ENCODE measurements at regions not wholly inside any gene's neighbourhood (a gene's known extent, or its start where the extent isn't known, plus 50 kb on each side); places are given as distances from the start of the nearest gene placed in this dataset.

DNA sequence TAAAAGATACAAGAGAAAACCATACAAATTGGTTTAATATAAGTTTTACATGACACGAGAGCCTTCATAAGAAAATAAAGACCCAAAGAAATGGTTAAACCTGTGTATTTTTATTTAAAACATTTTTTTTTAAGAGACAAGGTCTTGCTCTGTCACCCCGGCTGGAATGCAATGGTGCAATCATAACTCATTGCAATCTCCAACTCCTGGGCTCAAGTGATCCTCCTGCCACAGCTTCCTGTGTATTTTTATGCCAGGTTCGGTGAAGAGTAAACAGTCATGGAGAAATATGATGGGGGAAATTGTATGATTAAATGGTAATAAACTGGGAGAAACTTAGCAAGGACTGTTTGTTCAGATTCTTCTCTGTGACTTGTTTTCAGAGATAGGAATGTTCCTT lies 441.0 kb downstream of the TUSC7 start:
- Histone ChIP-seq H3K4me2 (no peak overlapping the region), H3K79me2 (ENCODE audit: insufficient read depth, low read depth) (no peaks in the 10 kb centered on the region), H3K4me1 (ENCODE audit: low read depth, poor library complexity, severe bottlenecking) (no peaks in the 10 kb centered on the region), H3K9ac (no peak overlapping the region), H3K36me3 (ENCODE audit: insufficient read depth) (no peaks in the 10 kb centered on the region), H4K20me1 (ENCODE audit: insufficient read depth) (no peaks in the 10 kb centered on the region), H3K27ac (no peak overlapping the region), H2AFZ (ENCODE audit: low read depth) (no peak overlapping the region), H3K27me3 (ENCODE audit: insufficient read depth, low read depth) (no peaks in the 10 kb centered on the region), H3K4me3 (IDR thresholded peaks at IDR 0.05; ENCODE audit: insufficient read depth, low read depth, low read length) (no peak overlapping the region)
- TF ChIP-seq, protein P1, sequence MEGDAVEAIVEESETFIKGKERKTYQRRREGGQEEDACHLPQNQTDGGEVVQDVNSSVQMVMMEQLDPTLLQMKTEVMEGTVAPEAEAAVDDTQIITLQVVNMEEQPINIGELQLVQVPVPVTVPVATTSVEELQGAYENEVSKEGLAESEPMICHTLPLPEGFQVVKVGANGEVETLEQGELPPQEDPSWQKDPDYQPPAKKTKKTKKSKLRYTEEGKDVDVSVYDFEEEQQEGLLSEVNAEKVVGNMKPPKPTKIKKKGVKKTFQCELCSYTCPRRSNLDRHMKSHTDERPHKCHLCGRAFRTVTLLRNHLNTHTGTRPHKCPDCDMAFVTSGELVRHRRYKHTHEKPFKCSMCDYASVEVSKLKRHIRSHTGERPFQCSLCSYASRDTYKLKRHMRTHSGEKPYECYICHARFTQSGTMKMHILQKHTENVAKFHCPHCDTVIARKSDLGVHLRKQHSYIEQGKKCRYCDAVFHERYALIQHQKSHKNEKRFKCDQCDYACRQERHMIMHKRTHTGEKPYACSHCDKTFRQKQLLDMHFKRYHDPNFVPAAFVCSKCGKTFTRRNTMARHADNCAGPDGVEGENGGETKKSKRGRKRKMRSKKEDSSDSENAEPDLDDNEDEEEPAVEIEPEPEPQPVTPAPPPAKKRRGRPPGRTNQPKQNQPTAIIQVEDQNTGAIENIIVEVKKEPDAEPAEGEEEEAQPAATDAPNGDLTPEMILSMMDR (conservative IDR thresholded peaks at IDR 0.05; ENCODE audit: low read depth, low read length) = no peak

DNA sequence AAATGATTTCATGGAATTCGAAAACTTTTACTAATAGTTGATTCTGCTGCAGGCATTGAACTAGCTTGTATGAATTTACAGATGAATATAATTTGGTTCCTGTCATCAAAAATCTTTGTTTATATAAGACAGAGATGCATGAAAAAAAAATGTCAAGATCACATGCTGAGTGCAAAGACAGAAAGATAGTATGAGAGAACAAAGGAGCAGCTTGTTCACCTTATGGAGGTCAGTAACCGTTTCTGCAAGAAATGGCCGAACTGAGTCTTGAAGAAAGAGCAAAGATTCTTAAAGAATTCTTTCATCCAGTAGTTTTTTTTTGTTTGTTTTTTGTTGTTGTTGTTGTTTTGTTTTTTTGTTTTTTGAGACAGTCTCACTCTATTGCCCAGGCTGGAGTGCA lies 450.6 kb downstream of the TUSC7 start:
- H3K4me1 ChIP-seq (ENCODE audit: low read depth, poor library complexity, severe bottlenecking) = no peaks in the 10 kb centered on the region
- H3K27ac ChIP-seq = no peak overlapping the region
- no peak overlapping the region for H3K4me2 ChIP-seq
- no peak overlapping the region for H3K4me3 ChIP-seq (IDR thresholded peaks at IDR 0.05; ENCODE audit: insufficient read depth, low read depth, low read length)
- H2AFZ ChIP-seq (ENCODE audit: low read depth) = no peak overlapping the region
- H3K9ac ChIP-seq = no peak overlapping the region
- no peaks in the 10 kb centered on the region for H4K20me1 ChIP-seq (ENCODE audit: insufficient read depth)
- no peaks in the 10 kb centered on the region for H3K36me3 ChIP-seq (ENCODE audit: insufficient read depth)
- TF ChIP-seq, protein P1 (conservative IDR thresholded peaks at IDR 0.05; ENCODE audit: low read depth, low read length) = no peak
- no peaks in the 10 kb centered on the region for H3K79me2 ChIP-seq (ENCODE audit: insufficient read depth, low read depth)
- no peaks in the 10 kb centered on the region for H3K27me3 ChIP-seq (ENCODE audit: insufficient read depth, low read depth)

DNA sequence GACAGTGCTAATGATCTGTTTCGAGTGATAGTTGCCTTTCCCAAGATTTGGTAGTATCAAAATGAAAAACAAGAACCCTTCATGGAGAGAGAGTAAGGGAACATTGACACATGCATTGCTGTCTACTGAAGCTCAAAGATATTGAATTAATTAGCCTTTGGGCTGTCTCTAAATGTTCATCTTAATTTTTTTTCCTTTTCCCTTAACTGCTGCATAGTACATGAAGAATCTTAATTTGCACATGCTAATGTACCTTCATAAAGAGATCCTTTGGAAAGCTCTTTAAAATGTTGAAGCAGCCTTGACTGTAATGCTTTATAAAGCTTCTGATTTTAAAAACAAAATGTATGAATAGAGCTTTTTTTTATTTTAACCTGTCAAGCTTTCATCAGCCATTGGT lies 452.2 kb downstream of the TUSC7 start:
- H2AFZ ChIP-seq (ENCODE audit: low read depth) = no peak overlapping the region
- no peak overlapping the region for H3K4me3 ChIP-seq (IDR thresholded peaks at IDR 0.05; ENCODE audit: insufficient read depth, low read depth, low read length)
- H3K36me3 ChIP-seq (ENCODE audit: insufficient read depth) = no peaks in the 10 kb centered on the region
- H3K9ac ChIP-seq = no peak overlapping the region
- no peaks in the 10 kb centered on the region for H3K79me2 ChIP-seq (ENCODE audit: insufficient read depth, low read depth)
- H3K27me3 ChIP-seq (ENCODE audit: insufficient read depth, low read depth) = no peaks in the 10 kb centered on the region
- no peak overlapping the region for H3K27ac ChIP-seq
- no peaks in the 10 kb centered on the region for H4K20me1 ChIP-seq (ENCODE audit: insufficient read depth)
- TF ChIP-seq, protein P1 (conservative IDR thresholded peaks at IDR 0.05; ENCODE audit: low read depth, low read length) = no peak
- H3K4me2 ChIP-seq = no peak overlapping the region
- H3K4me1 ChIP-seq (ENCODE audit: low read depth, poor library complexity, severe bottlenecking) = no peaks in the 10 kb centered on the region

DNA sequence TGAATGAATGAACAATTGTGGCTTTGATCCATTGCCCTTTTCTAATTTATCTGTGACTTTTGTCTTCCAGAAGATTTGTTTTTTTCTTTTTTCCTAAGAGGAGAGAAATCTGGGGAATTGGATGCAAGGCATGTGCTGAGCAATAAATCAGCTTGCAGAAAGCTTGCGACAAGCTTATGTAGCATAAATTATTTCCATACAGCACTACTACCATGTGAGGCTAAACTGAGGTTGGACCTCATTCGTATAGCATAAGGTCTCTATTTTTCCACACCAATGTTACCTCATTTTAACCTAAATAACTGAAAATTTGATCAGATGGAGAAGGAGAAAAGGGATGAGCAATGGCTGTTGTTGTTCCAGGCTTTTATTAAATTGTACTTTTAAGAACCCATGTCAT lies 455.6 kb downstream of the TUSC7 start:
- Histone ChIP-seq H2AFZ (ENCODE audit: low read depth) (no peak overlapping the region), H3K4me3 (IDR thresholded peaks at IDR 0.05; ENCODE audit: insufficient read depth, low read depth, low read length) (no peak overlapping the region), H4K20me1 (ENCODE audit: insufficient read depth) (no peaks in the 10 kb centered on the region), H3K4me1 (ENCODE audit: low read depth, poor library complexity, severe bottlenecking) (no peaks in the 10 kb centered on the region), H3K27me3 (ENCODE audit: insufficient read depth, low read depth) (no peaks in the 10 kb centered on the region), H3K79me2 (ENCODE audit: insufficient read depth, low read depth) (no peaks in the 10 kb centered on the region), H3K9ac (no peak overlapping the region), H3K36me3 (ENCODE audit: insufficient read depth) (no peaks in the 10 kb centered on the region), H3K4me2 (no peak overlapping the region), H3K27ac (no peak overlapping the region)
- TF ChIP-seq, protein P1 (conservative IDR thresholded peaks at IDR 0.05; ENCODE audit: low read depth, low read length) = no peak

Data from KMS-11 (cell line).